Heart left ventricle (tissue), 16 donors: ENCODE measurements at regions not wholly inside any gene's neighbourhood (a gene's known extent, or its start where the extent isn't known, plus 50 kb on each side); places are given as distances from the start of the nearest gene placed in this dataset.

ENCODE experiments used
- ATAC-seq, 4 donors: fragments of 200-7000 bp; cut with Tn5 transposase; one replicate each; pipeline ENCODE4 v1.9.1; 2020 to 2022; ENCODE audit warnings: moderate library complexity in 4 of 4, mild to moderate bottlenecking in 3 of 4, moderate number of reproducible peaks in 1 of 4
- DNase-seq, 5 donors: peaks; one replicate each; pipeline ENCODE4 v3.0.0-alpha.2; 2020
- H3K27ac ChIP-seq, 12 donors: fragments of 200-600 bp; sonication (generic) in 4 of 12; one replicate each; pipeline versions ENCODE4 v1.5.0 to v1.8.0; 2016 to 2022; ENCODE audit warnings: mild to moderate bottlenecking in 2 of 12
- H3K27me3 ChIP-seq, 9 donors: fragments of 200-600 bp; sonication (generic) in 2 of 9; one replicate each; pipeline versions ENCODE4 v1.5.1 to v1.8.0; 2016 to 2022; ENCODE audit warnings: mild to moderate bottlenecking in 3 of 9
- H3K36me3 ChIP-seq, 9 donors: fragments of 200-600 bp; sonication (generic) in 2 of 9; one replicate each; pipeline versions ENCODE4 v1.5.0 to v1.8.0; 2018 to 2022; ENCODE audit warnings: mild to moderate bottlenecking in 2 of 9
- H3K4me1 ChIP-seq, 12 donors: fragments of 200-600 bp; sonication (generic) in 4 of 12; one replicate each; pipeline versions ENCODE4 v1.5.0 to v1.8.0; 2016 to 2022; ENCODE audit warnings: mild to moderate bottlenecking in 3 of 12
- H3K4me3 ChIP-seq, 12 donors: fragments of 200-600 bp; sonication (generic) in 4 of 12; one replicate each; pipeline versions ENCODE4 v1.5.0 to v1.8.0; 2017 to 2022; ENCODE audit warnings: mild to moderate bottlenecking in 9 of 12, moderate library complexity in 4 of 12
- H3K9me3 ChIP-seq, 12 donors: fragments of 200-600 bp; sonication (generic) in 4 of 12; one replicate each; pipeline versions ENCODE4 v1.5.0 to v1.8.0; 2016 to 2022; ENCODE audit warnings: mild to moderate bottlenecking in 1 of 12
- CTCF ChIP-seq, 12 donors: fragments of 200-600 bp; sonication (generic) in 4 of 12; IDR thresholded peaks; one replicate each; pipeline versions ENCODE4 v1.5.0 to v1.8.0; 2018 to 2022; ENCODE audit warnings: antibody characterized with exemption in 12 of 12, mild to moderate bottlenecking in 5 of 12
- POLR2A ChIP-seq, 2 donors: fragments of 450-650 bp; IDR thresholded peaks; one replicate each; pipeline ENCODE4 v1.6.1; 2017; ENCODE audit warnings: antibody characterized with exemption in 2 of 2, mild to moderate bottlenecking in 2 of 2, moderate library complexity in 2 of 2
- WGBS, 4 donors: extraction: QIAGEN DNeasy Blood & Tissue Kit in 2 of 4; methylation state at CpG; one replicate each; pipeline versions ENCODE4 v1.1.5 to v1.1.7; 2013 to 2018; 5-methylcytosine and 5-hydroxymethylcytosine counted together
- intact Hi-C, 10 donors: fragments of 100-400 bp; cut with DNase I; formaldehyde crosslinking; loops; one replicate each; pipeline versions ENCODE4 v1.11.1 to v1.14.2; 2022
- donor health status: ischemic (EF 13 %, LVEDD 7.1; RV severe dilation, severe dysfunction).
- donor health status: healthy with polysubstance abuse.
- donor health status: DM: no; HTN: yes; CAD: no.
- donor health status: DM: no; HTN: no; CAD: no.
- donor health status: ischemic (EF 25% LVEDD 6.9; RV normal size, moderate dysfunction).
- donor health status: ischemic (EF 25% LVEDD 5.7; RV mildly dilated, moderate dysfunction).
- donor health status: healthy.
- donor health status: DM: yes; HTN: yes; CAD: no.
- donor health status: ischemic (EF 35%, LVEDD 5.7; RV mildly dilated, moderate dysfunction).
- donor health status: nonischemic (EF 11% LVEDD 7.7; RV severe dilation, severe dysfunction).
- donor health status: DM: yes; HTN: yes; CAD: no.
- donor health status: PGD.
- donor health status: ischemic (EF 29% LVEDD 5.4; RV normal size, mild dysfunction).
- donor health status: nonischemic (EF 23%, LVEDD 6.1; RV moderate dilation, normal function).

GRCh38 chrX:115939070-115939469, 231.5 kb upstream of the AGTR2 start:
- intact Hi-C loops, result no loop called here
- WGBS, 4 donors, result 35 to 48% (median 43%) methylated on average over 2 of the region's 2 CpGs

GRCh38 chrX:115939636-115940160, 230.8 kb upstream of the AGTR2 start:
- DNase-seq (no peak), ATAC-seq (no peak)
- Histone ChIP-seq H3K36me3 (no peaks in the 10 kb centered on the region), H3K27ac (no peak overlapping the region), H3K4me1 (peaks cover 0 to 11% (median 0%) of the 10 kb centered on the region in 12 donors), H3K4me3 (no peak overlapping the region), H3K27me3 (peaks cover 0 to 9% (median 0%) of the 10 kb centered on the region in 9 donors), H3K9me3 (no peaks in the 10 kb centered on the region)
- 91 to 94% (median 93%) methylated on average over 2 of the region's 2 CpGs for WGBS, 4 donors
- intact Hi-C loops, result no loop called here
- no peak for TF ChIP-seq POLR2A (IDR thresholded peaks at IDR 0.05)
- TF ChIP-seq CTCF (IDR thresholded peaks at IDR 0.05), result no peak

More at GRCh38 chrX:115939070-115939469, 231.5 kb upstream of the AGTR2 start:
- Histone ChIP-seq H3K36me3 (no peaks in the 10 kb centered on the region), H3K9me3 (no peaks in the 10 kb centered on the region), H3K27me3 (peaks cover 0 to 9% (median 0%) of the 10 kb centered on the region in 9 donors), H3K4me3 (no peak overlapping the region), H3K4me1 (peaks cover 0 to 11% (median 0%) of the 10 kb centered on the region in 12 donors), H3K27ac (no peak overlapping the region)
- DNase-seq (no peak), ATAC-seq (no peak)
- TF ChIP-seq POLR2A (IDR thresholded peaks at IDR 0.05) (no peak), CTCF (IDR thresholded peaks at IDR 0.05) (no peak)

- Histone ChIP-seq H3K27me3 (peaks cover 0 to 9% (median 0%) of the 10 kb centered on the region in 9 donors), H3K36me3 (no peaks in the 10 kb centered on the region), H3K4me1 (peaks cover 0 to 11% (median 0%) of the 10 kb centered on the region in 12 donors), H3K9me3 (no peaks in the 10 kb centered on the region), H3K4me3 (no peak overlapping the region), H3K27ac (no peak overlapping the region)
- 88 to 94% (median 92%) methylated on average over 2 of the region's 2 CpGs for WGBS, 4 donors
- ATAC-seq, result no peak
- TF ChIP-seq CTCF (IDR thresholded peaks at IDR 0.05) (no peak), POLR2A (IDR thresholded peaks at IDR 0.05) (no peak)
- no peak for DNase-seq
- intact Hi-C loops, result no loop called here
These were observed 230.2 kb upstream of the AGTR2 start for GRCh38 chrX:115940348-115940747.

GRCh38 chrX:115940888-115941332, 229.6 kb upstream of the AGTR2 start:
- Histone ChIP-seq H3K4me3 (no peak overlapping the region), H3K36me3 (no peaks in the 10 kb centered on the region), H3K9me3 (no peaks in the 10 kb centered on the region), H3K27ac (peak overlapping the region in 1 of 12 donors; percentile 34), H3K4me1 (peaks cover 0 to 11% (median 0%) of the 10 kb centered on the region in 12 donors), H3K27me3 (peaks cover 0 to 13% (median 0%) of the 10 kb centered on the region in 9 donors)
- no peak for TF ChIP-seq POLR2A (IDR thresholded peaks at IDR 0.05)
- peak in 8 of 12 donors; percentile 29 to 49 (median 36) for TF ChIP-seq CTCF (IDR thresholded peaks at IDR 0.05)
- peak in 3 of 4 donors; percentile 88 to 96 (median 95) for ATAC-seq
- intact Hi-C loops, result no loop called here
- WGBS, 4 donors, result 47 to 85% (median 66%) methylated on average over 7 of the region's 7 CpGs
- peak in 3 of 5 donors; percentile 50 to 77 (median 77) for DNase-seq
